H1 (cell line): ENCODE measurements at regions not wholly inside any gene's neighbourhood (a gene's known extent, or its start where the extent isn't known, plus 50 kb on each side); places are given as distances from the start of the nearest gene placed in this dataset.

Experiments used
- CTCF ChIA-PET: fragments of 300-600 bp; sonication (Branson Sonifier 250); formaldehyde crosslinking; loops from one replicate; lab custom pipeline; 2021; ENCODE audit not compliant: partially characterized antibody; lab: Charles Lee
- POLR2A ChIA-PET: fragments of 300-600 bp; sonication (Branson Sonifier 250); formaldehyde crosslinking; loops from one replicate; lab custom pipeline; 2021; ENCODE audit warnings: inconsistent platforms; ENCODE audit not compliant: partially characterized antibody; lab: Charles Lee
- DNase-seq, 2 experiments: peaks; one replicate each; pipeline versions ENCODE4 v3.0.0 to v3.0.0-alpha.2; 2010 to 2022; ENCODE audit warnings: low spot score in 2 of 2, low read depth in 1 of 2, mixed read lengths in 1 of 2
- FAIRE-seq: peaks from 2 replicates; lab custom pipeline; 2011; peaks lifted over from hg19 to GRCh38; lab: Jason Lieb, UNC
- H2AFZ ChIP-seq: 2 replicates; pipeline ENCODE4 v1.8.1; 2012; ENCODE audit warnings: low read length, inconsistent platforms
- H2AK5ac ChIP-seq: 2 replicates; pipeline ENCODE4 v1.6.1; 2013; ENCODE audit warnings: low read depth, low read length
- H2BK120ac ChIP-seq: replicated peaks from 2 replicates; pipeline ENCODE3; 2013; ENCODE audit warnings: low read depth, low read length, inconsistent platforms
- H2BK12ac ChIP-seq: 2 replicates; pipeline ENCODE4 v1.6.1; 2013; ENCODE audit warnings: low read depth, low read length
- H2BK15ac ChIP-seq: 2 replicates; pipeline ENCODE4 v1.6.1; 2013; ENCODE audit warnings: low read length
- H2BK20ac ChIP-seq: 2 replicates; pipeline ENCODE4 v1.6.1; 2013; ENCODE audit warnings: low read length
- H2BK5ac ChIP-seq: 2 replicates; pipeline ENCODE4 v1.6.1; 2013; ENCODE audit warnings: low read depth, low read length
- H3K14ac ChIP-seq: 2 replicates; pipeline ENCODE4 v1.6.1; 2013; ENCODE audit warnings: inconsistent platforms; ENCODE audit not compliant: insufficient read length
- H3K18ac ChIP-seq: 2 replicates; pipeline ENCODE4 v1.6.1; 2013; ENCODE audit warnings: low read length; ENCODE audit errors: extremely low read depth
- H3K23ac ChIP-seq: 2 replicates; pipeline ENCODE4 v1.6.1; 2013; ENCODE audit warnings: inconsistent platforms; ENCODE audit not compliant: insufficient read length
- H3K23me2 ChIP-seq: 2 replicates; pipeline ENCODE4 v1.6.1; 2013; ENCODE audit warnings: low read depth, low read length
- H3K27ac ChIP-seq: 2 replicates; pipeline ENCODE4 v1.6.1; 2011; ENCODE audit warnings: low read depth, low read length, inconsistent platforms
- H3K27me3 ChIP-seq, 4 experiments: replicated peaks in 1 of 4; 1 replicate in 1 of 4; 2 replicates in 3 of 4; pipeline versions ENCODE4 v1.6.1 to v1.8.1; 2011 to 2013; ENCODE audit warnings: low read length in 3 of 4, mild to moderate bottlenecking in 3 of 4, inconsistent platforms in 2 of 4, mixed read lengths in 2 of 4, moderate library complexity in 1 of 4; ENCODE audit not compliant: control insufficient read depth in 3 of 4, insufficient read depth in 3 of 4; ENCODE audit errors: extremely low read depth in 1 of 4
- H3K36me3 ChIP-seq, 4 experiments: 2 replicates each; pipeline versions ENCODE4 v1.6.1 to v1.8.1; 2011 to 2013; ENCODE audit warnings: mild to moderate bottlenecking in 4 of 4, low read length in 3 of 4, moderate library complexity in 2 of 4, control low read depth in 1 of 4, inconsistent platforms in 1 of 4; ENCODE audit not compliant: insufficient read depth in 4 of 4, control insufficient read depth in 2 of 4
- H3K4ac ChIP-seq: replicated peaks from 2 replicates; pipeline ENCODE3; 2013; ENCODE audit warnings: low read length, low read depth, mixed read lengths, inconsistent platforms; ENCODE audit not compliant: insufficient read length
- H3K4me1 ChIP-seq, 4 experiments: replicated peaks in 1 of 4; 1 replicate in 1 of 4; 2 replicates in 3 of 4; pipeline versions ENCODE4 v1.6.1 to v1.8.1; 2011 to 2013; ENCODE audit warnings: low read length in 3 of 4, inconsistent platforms in 2 of 4, mixed read lengths in 1 of 4; ENCODE audit not compliant: insufficient read depth in 4 of 4, control insufficient read depth in 3 of 4
- H3K4me2 ChIP-seq, 2 experiments: 2 replicates each; pipeline versions ENCODE4 v1.6.1 to v1.8.1; 2011 to 2013; ENCODE audit warnings: low read depth in 2 of 2, low read length in 2 of 2, control low read depth in 1 of 2, inconsistent platforms in 1 of 2, mild to moderate bottlenecking in 1 of 2; ENCODE audit not compliant: insufficient read depth in 1 of 2
- H3K4me3 ChIP-seq, 4 experiments: fragments of 200-600, 300-600 bp in 1 of 4; sonication (generic), shearing (Covaris generic), sonication (Bioruptor Twin) in 1 of 4; 2 replicates each; pipeline versions ENCODE4 v1.5.1 to v1.8.1; 2011 to 2016; ENCODE audit warnings: low read length in 4 of 4, low read depth in 3 of 4, control low read depth in 2 of 4, inconsistent platforms in 2 of 4, mild to moderate bottlenecking in 2 of 4, mixed read lengths in 1 of 4, moderate library complexity in 1 of 4; ENCODE audit not compliant: insufficient read depth in 2 of 4; ENCODE audit errors: extremely low read depth in 1 of 4
- H3K56ac ChIP-seq: replicated peaks from 2 replicates; pipeline ENCODE3; 2013; ENCODE audit warnings: low read depth, mild to moderate bottlenecking, mixed read lengths, low read length, inconsistent platforms; ENCODE audit not compliant: insufficient read length
- H3K79me1 ChIP-seq: 2 replicates; pipeline ENCODE4 v1.6.1; 2013; ENCODE audit warnings: low read depth, low read length, control low read depth
- H3K79me2 ChIP-seq, 2 experiments: 2 replicates each; pipeline versions ENCODE4 v1.6.1 to v1.8.1; 2012 to 2013; ENCODE audit warnings: low read length in 2 of 2, mild to moderate bottlenecking in 2 of 2, inconsistent platforms in 1 of 2; ENCODE audit not compliant: insufficient read depth in 2 of 2, control insufficient read depth in 1 of 2
- H3K9ac ChIP-seq, 4 experiments: replicated peaks in 1 of 4; 1 replicate in 1 of 4; 2 replicates in 3 of 4; pipeline versions ENCODE4 v1.6.1 to v1.8.1; 2011 to 2013; ENCODE audit warnings: low read depth in 3 of 4, low read length in 3 of 4, control low read depth in 2 of 4, mild to moderate bottlenecking in 2 of 4, moderate library complexity in 2 of 4, inconsistent platforms in 1 of 4; ENCODE audit errors: extremely low read depth in 1 of 4
- H3K9me3 ChIP-seq, 2 experiments: 2 replicates each; pipeline versions ENCODE4 v1.6.1 to v1.8.1; 2012 to 2013; ENCODE audit warnings: mild to moderate bottlenecking in 2 of 2, moderate library complexity in 2 of 2, control low read depth in 1 of 2, inconsistent platforms in 1 of 2, low read depth in 1 of 2, low read length in 1 of 2, mixed read lengths in 1 of 2; ENCODE audit not compliant: insufficient read depth in 2 of 2
- H4K20me1 ChIP-seq, 2 experiments: replicated peaks in 1 of 2; 2 replicates each; pipeline versions ENCODE3 to v1.8.1; 2011 to 2013; ENCODE audit warnings: inconsistent platforms in 2 of 2, low read length in 2 of 2, mild to moderate bottlenecking in 1 of 2; ENCODE audit not compliant: insufficient read depth in 2 of 2, control insufficient read depth in 1 of 2
- H4K5ac ChIP-seq: 2 replicates; pipeline ENCODE4 v1.6.1; 2013; ENCODE audit warnings: low read length, low read depth, mixed read lengths, inconsistent platforms; ENCODE audit not compliant: insufficient read length
- H4K8ac ChIP-seq: 2 replicates; pipeline ENCODE4 v1.8.0; 2013; ENCODE audit warnings: mild to moderate bottlenecking, moderate library complexity, low read length, inconsistent platforms; ENCODE audit not compliant: insufficient read depth; ENCODE audit errors: extremely low read depth
- H4K91ac ChIP-seq: replicated peaks from 2 replicates; pipeline ENCODE3; 2013; ENCODE audit warnings: low read length, mixed read lengths, inconsistent platforms; ENCODE audit not compliant: insufficient read length
- BCL11A ChIP-seq, 2 experiments: IDR thresholded peaks; one replicate each; pipeline ENCODE4 v1.6.1; 2011; ENCODE audit warnings: low read depth in 2 of 2, low read length in 2 of 2, mild to moderate bottlenecking in 2 of 2
- HDAC2 ChIP-seq, 2 experiments: fragments of 300-600 bp in 1 of 2; sonication (generic) in 1 of 2; IDR thresholded peaks; 2 replicates each; pipeline ENCODE4 v1.6.1; 2011 to 2012; ENCODE audit warnings: low read depth in 2 of 2, low read length in 2 of 2, mild to moderate bottlenecking in 2 of 2, moderate library complexity in 2 of 2, borderline replicate concordance in 1 of 2, inconsistent platforms in 1 of 2
- HDAC6 ChIP-seq: IDR thresholded peaks from one replicate; pipeline ENCODE4 v1.7.1; 2012; ENCODE audit warnings: low read depth, mild to moderate bottlenecking, inconsistent platforms, low read length, moderate library complexity
- KDM1A ChIP-seq: fragments of 200-600, 300-600 bp; sonication (generic); IDR thresholded peaks from 2 replicates; pipeline ENCODE4 v1.7.1; 2016; ENCODE audit warnings: mild to moderate bottlenecking, low read length, borderline replicate concordance
- MAFK ChIP-seq: IDR thresholded peaks from 2 replicates; pipeline ENCODE4 v1.6.1; 2012; ENCODE audit warnings: low read depth, mild to moderate bottlenecking, improper control_type of control experiment, low read length
- NRF1 ChIP-seq: IDR thresholded peaks from 2 replicates; pipeline ENCODE4 v1.6.1; 2011; ENCODE audit warnings: mild to moderate bottlenecking, low read depth, low read length, improper control_type of control experiment
- PHF8 ChIP-seq: fragments of 200-600 bp; sonication (generic); conservative IDR thresholded peaks from 2 replicates; pipeline ENCODE4 v1.7.1; 2012; ENCODE audit warnings: low read depth, mild to moderate bottlenecking, inconsistent platforms, low read length, moderate library complexity
- RAD21 ChIP-seq, 2 experiments: IDR thresholded peaks in 1 of 2; conservative IDR thresholded peaks in 1 of 2; 2 replicates each; pipeline ENCODE4 v1.6.1; 2011; ENCODE audit warnings: low read depth in 2 of 2, low read length in 2 of 2, improper control_type of control experiment in 1 of 2, inconsistent platforms in 1 of 2, mild to moderate bottlenecking in 1 of 2, moderate library complexity in 1 of 2
- RBBP5 ChIP-seq: IDR thresholded peaks from 2 replicates; pipeline ENCODE4 v1.7.1; 2012; ENCODE audit warnings: low read depth, mild to moderate bottlenecking, inconsistent platforms, low read length, moderate library complexity, borderline replicate concordance
- RNF2 ChIP-seq: fragments of 200-900, 300-1000 bp; sonication (generic); IDR thresholded peaks from 2 replicates; pipeline ENCODE4 v1.7.1; 2016; ENCODE audit warnings: borderline replicate concordance, low read depth, mild to moderate bottlenecking, antibody characterized with exemption, low read length; ENCODE audit not compliant: poor library complexity, severe bottlenecking; ENCODE audit errors: missing control alignments
- SP4 ChIP-seq: IDR thresholded peaks from 2 replicates; pipeline ENCODE4 v1.6.1; 2012; ENCODE audit warnings: low read length, inconsistent platforms
- SUZ12 ChIP-seq: fragments of 200-600 bp; sonication (generic); IDR thresholded peaks from 2 replicates; pipeline ENCODE4 v1.6.1; 2012; ENCODE audit warnings: mild to moderate bottlenecking, inconsistent platforms, low read length, moderate library complexity, mixed read lengths
- YY1 ChIP-seq: IDR thresholded peaks from 2 replicates; pipeline ENCODE4 v1.6.1; 2011; ENCODE audit warnings: low read depth, mild to moderate bottlenecking, low read length
- whole genome bisulfite sequencing, 2 experiments: shearing (Covaris generic) in 1 of 2; methylation state at CpG; one replicate each; pipeline versions ENCODE4 v1.1.6 to v1.1.7; 2013 to 2015; ENCODE audit warnings: low lambda C conversion rate in 2 of 2, mixed read lengths in 2 of 2, inconsistent platforms in 1 of 2, low coverage in 1 of 2, missing lambda C conversion rate in 1 of 2; ENCODE audit not compliant: insufficient replicate concordance in 2 of 2, insufficient coverage in 1 of 2, insufficient read length in 1 of 2; ENCODE audit errors: extremely low coverage in 1 of 2, missing lambda C conversion rate in 1 of 2; 5-methylcytosine and 5-hydroxymethylcytosine counted together
- TF ChIP-seq, protein P1 (sequence below): IDR thresholded peaks from 2 replicates; pipeline ENCODE4 v1.6.1; 2012; ENCODE audit warnings: inconsistent platforms

DNA sequence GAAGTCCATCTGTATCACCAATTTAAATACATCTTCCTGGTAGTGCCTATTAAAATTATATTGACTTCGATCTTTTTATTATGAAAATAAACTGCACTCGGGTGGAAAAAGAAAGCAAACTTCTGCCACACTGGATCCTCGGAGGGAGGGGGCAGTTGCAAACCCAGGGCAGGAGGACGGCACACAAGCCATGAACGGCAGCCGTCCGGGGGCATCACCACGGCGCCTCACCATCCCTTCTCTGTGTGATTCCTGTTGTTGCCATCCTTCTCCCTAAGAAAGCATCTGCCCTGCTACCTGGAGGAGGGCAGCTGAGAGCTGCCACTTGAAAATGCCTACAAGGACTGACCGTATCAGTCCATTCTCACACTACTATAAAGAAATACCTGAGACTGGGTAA, 53.9 kb upstream of the ENPP7 start:
- Histone ChIP-seq H2BK15ac (no peak overlapping the region), H3K27ac (no peak overlapping the region), H2AK5ac (no peak overlapping the region), H2AFZ (no peak overlapping the region), H3K4me2 (no peak overlapping the region), H4K8ac (no peak overlapping the region), H3K36me3 (no peaks in the 10 kb centered on the region), H3K79me1 (no peaks in the 10 kb centered on the region), H2BK120ac (no peak overlapping the region), H4K5ac (no peak overlapping the region), H3K56ac (no peak overlapping the region), H3K27me3 (no peaks in the 10 kb centered on the region; a peak in 1 of 7 replicates), H3K9ac (no peak overlapping the region), H3K23ac (no peak overlapping the region)
- no peak for DNase-seq
- WGBS, 2 experiments: 87% methylated on average over 10 of the region's 10 CpGs; no CpG with 5 or more reads in 1 of the 2 experiments
- TF ChIP-seq YY1: no peak
- TF ChIP-seq RAD21 (IDR thresholded peaks at IDR 0.05 in 1 of 2, conservative IDR thresholded peaks at IDR 0.05 in 1 of 2; ENCODE audit: low read depth in 2 of 2, low read length in 2 of 2): no peak
- no peak for TF ChIP-seq RNF2
- no peak for TF ChIP-seq MAFK
- TF ChIP-seq RBBP5: no peak
- no peak for TF ChIP-seq KDM1A
- no peak for TF ChIP-seq PHF8
- TF ChIP-seq BCL11A (IDR thresholded peaks at IDR 0.05; ENCODE audit: low read depth in 2 of 2, low read length in 2 of 2): no peak
- no peak for TF ChIP-seq HDAC6
- TF ChIP-seq NRF1: no peak
- TF ChIP-seq, protein P1, sequence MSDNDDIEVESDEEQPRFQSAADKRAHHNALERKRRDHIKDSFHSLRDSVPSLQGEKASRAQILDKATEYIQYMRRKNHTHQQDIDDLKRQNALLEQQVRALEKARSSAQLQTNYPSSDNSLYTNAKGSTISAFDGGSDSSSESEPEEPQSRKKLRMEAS: no peak
- no peak for TF ChIP-seq SP4
- TF ChIP-seq SUZ12: no peak
- TF ChIP-seq HDAC2 (IDR thresholded peaks at IDR 0.05; ENCODE audit: borderline replicate concordance in 1 of 2, low read depth in 2 of 2, low read length in 2 of 2): no peak
- TF ChIP-seq, all 59 proteins: peak for 0
- no peak overlapping the region for H2BK5ac ChIP-seq
- H4K20me1 ChIP-seq: peaks cover 0 to 2% of the 10 kb centered on the region in 2 experiments
- no peaks in the 10 kb centered on the region for H3K23me2 ChIP-seq
- H3K79me2 ChIP-seq: no peaks in the 10 kb centered on the region
- FAIRE-seq: no peak
- H2BK12ac ChIP-seq: no peak overlapping the region
- CTCF ChIA-PET: no interaction called here
- 0 out of 7 replicates have a peak, but pooled peaks cover 0 to 2% (median 0%) of the 10 kb centered on the region in 4 experiments for H3K4me1 ChIP-seq
- H3K9me3 ChIP-seq: peaks cover 0 to 8% of the 10 kb centered on the region in 2 experiments; a peak in 2 of 4 replicates
- no peak overlapping the region for H4K91ac ChIP-seq
- H3K4ac ChIP-seq: no peak overlapping the region
- H3K4me3 ChIP-seq: no peak overlapping the region
- H3K18ac ChIP-seq: no peak overlapping the region
- H3K14ac ChIP-seq: no peak overlapping the region
- POLR2A ChIA-PET: no interaction called here
- H2BK20ac ChIP-seq: no peak overlapping the region
